ENCODE measurements at regions not wholly inside any gene's neighbourhood (a gene's known extent, or its start where the extent isn't known, plus 50 kb on each side); places are given as distances from the start of the nearest gene placed in this dataset.
"Not testable (repeated sequence)": the region's sequence is repeated elsewhere in the genome, so short reads cannot be mapped to it uniquely, and the experiment has no call there.

DNA sequence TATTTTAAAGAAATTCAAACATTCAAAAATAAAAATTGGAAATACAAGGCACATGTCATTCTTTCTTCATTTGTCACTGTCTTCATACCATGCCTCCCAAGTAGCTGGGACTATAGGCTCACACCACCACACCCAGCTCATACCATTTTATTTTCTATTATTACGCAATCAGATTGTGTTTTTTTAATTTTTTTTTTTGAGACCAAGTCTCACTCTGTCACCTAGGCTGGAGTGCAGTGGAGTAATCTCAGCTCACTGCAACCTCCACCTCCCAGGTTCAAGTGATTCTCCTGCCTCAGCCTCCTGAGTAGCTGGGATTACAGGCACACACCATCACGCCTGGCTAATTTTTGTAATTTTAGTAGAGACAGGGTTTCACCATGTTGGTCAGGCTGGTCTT, 526.1 kb downstream of the DTWD2 start:
- TF ChIP-seq, protein P1, sequence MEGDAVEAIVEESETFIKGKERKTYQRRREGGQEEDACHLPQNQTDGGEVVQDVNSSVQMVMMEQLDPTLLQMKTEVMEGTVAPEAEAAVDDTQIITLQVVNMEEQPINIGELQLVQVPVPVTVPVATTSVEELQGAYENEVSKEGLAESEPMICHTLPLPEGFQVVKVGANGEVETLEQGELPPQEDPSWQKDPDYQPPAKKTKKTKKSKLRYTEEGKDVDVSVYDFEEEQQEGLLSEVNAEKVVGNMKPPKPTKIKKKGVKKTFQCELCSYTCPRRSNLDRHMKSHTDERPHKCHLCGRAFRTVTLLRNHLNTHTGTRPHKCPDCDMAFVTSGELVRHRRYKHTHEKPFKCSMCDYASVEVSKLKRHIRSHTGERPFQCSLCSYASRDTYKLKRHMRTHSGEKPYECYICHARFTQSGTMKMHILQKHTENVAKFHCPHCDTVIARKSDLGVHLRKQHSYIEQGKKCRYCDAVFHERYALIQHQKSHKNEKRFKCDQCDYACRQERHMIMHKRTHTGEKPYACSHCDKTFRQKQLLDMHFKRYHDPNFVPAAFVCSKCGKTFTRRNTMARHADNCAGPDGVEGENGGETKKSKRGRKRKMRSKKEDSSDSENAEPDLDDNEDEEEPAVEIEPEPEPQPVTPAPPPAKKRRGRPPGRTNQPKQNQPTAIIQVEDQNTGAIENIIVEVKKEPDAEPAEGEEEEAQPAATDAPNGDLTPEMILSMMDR (optimal IDR thresholded peaks at IDR 0.05 in 1 of 3, IDR thresholded peaks at IDR 0.05 in 1 of 3, conservative IDR thresholded peaks at IDR 0.05 in 1 of 3; ENCODE audit: extremely low read depth in 1 of 3, insufficient read depth in 2 of 3, low read length in 3 of 3), result not testable (repeated sequence)
- TF ChIP-seq EZH2 (IDR thresholded peaks at IDR 0.05; ENCODE audit: low read length), result not testable (repeated sequence)

Measured in keratinocyte (primary cell).